HG03457 (cell line): ENCODE measurements at regions not wholly inside any gene's neighbourhood (a gene's known extent, or its start where the extent isn't known, plus 50 kb on each side); places are given as distances from the start of the nearest gene placed in this dataset.

Experiments used
- ATAC-seq: cut with Tn5 transposase; IDR thresholded peaks from one replicate; pipeline ENCODE4 v1.9.1; 2021; ENCODE audit warnings: moderate number of reproducible peaks; ENCODE audit not compliant: unreplicated experiment

GRCh38 chr3:153596401-153596800 lies 434.4 kb downstream of the RAP2B start:
- ATAC-seq, result no peak

GRCh38 chr3:153599685-153600084 lies 437.7 kb downstream of the RAP2B start:
- no peak for ATAC-seq

GRCh38 chr3:153600896-153601295 lies 438.9 kb downstream of the RAP2B start:
- no peak for ATAC-seq

GRCh38 chr3:153601374-153601853 lies 439.4 kb downstream of the RAP2B start:
- no peak for ATAC-seq

- no peak for ATAC-seq
Measured at GRCh38 chr3:153602801-153603200, 440.8 kb downstream of the RAP2B start.

GRCh38 chr3:153614140-153614539 lies 452.1 kb downstream of the RAP2B start:
- ATAC-seq, result no peak

- no peak for ATAC-seq
Measured at GRCh38 chr3:153614563-153614962, 452.5 kb downstream of the RAP2B start.

GRCh38 chr3:153615863-153616262 lies 453.8 kb downstream of the RAP2B start:
- no peak for ATAC-seq

GRCh38 chr3:153617463-153617862 lies 455.4 kb downstream of the RAP2B start:
- ATAC-seq, result no peak

GRCh38 chr3:153618176-153618575 lies 456.1 kb downstream of the RAP2B start:
- no peak for ATAC-seq

- no peak for ATAC-seq
Measured at GRCh38 chr3:153619268-153619667, 457.2 kb downstream of the RAP2B start.

- peak; percentile 90 for ATAC-seq
Measured at GRCh38 chr3:153621953-153622352, 459.9 kb downstream of the RAP2B start.

GRCh38 chr3:153623834-153624233 lies 461.8 kb downstream of the RAP2B start:
- no peak for ATAC-seq

- no peak for ATAC-seq
Measured at GRCh38 chr3:153624310-153625030, 462.4 kb downstream of the RAP2B start.

- no peak for ATAC-seq
Measured at GRCh38 chr3:153625506-153625905, 463.5 kb downstream of the RAP2B start.

- ATAC-seq, result no peak
Measured at GRCh38 chr3:153626158-153626557, 464.1 kb downstream of the RAP2B start.

GRCh38 chr3:153628591-153628990 lies 466.6 kb downstream of the RAP2B start:
- peak; percentile 78 for ATAC-seq

GRCh38 chr3:153629148-153629547 lies 467.1 kb downstream of the RAP2B start:
- no peak for ATAC-seq

GRCh38 chr3:153631102-153631501 lies 469.1 kb downstream of the RAP2B start:
- ATAC-seq, result no peak

GRCh38 chr3:153631664-153632063 lies 469.6 kb downstream of the RAP2B start:
- no peak for ATAC-seq

GRCh38 chr3:153633407-153633806 lies 471.4 kb downstream of the RAP2B start:
- ATAC-seq, result no peak

GRCh38 chr3:153634683-153635082 lies 472.7 kb downstream of the RAP2B start:
- ATAC-seq, result no peak

- ATAC-seq, result no peak
Measured at GRCh38 chr3:153639631-153640030, 477.6 kb downstream of the RAP2B start.
